GM10248 (cell line): ENCODE measurements at regions not wholly inside any gene's neighbourhood (a gene's known extent, or its start where the extent isn't known, plus 50 kb on each side); places are given as distances from the start of the nearest gene placed in this dataset.

ENCODE experiments used
- CTCF ChIA-PET: fragments of 300-600 bp; sonication (Branson Sonifier 250); formaldehyde crosslinking; extraction: SDS; loops from one replicate; lab custom pipeline; 2021; ENCODE audit warnings: antibody characterized with exemption; lab: Yijun Ruan, JAX
- POLR2A ChIA-PET: fragments of 350-650 bp; sonication (Branson Sonifier 250); formaldehyde crosslinking; extraction: SDS; loops from one replicate; lab custom pipeline; 2020; ENCODE audit warnings: antibody characterized with exemption; lab: Yijun Ruan, JAX
- DNase-seq: peaks from one replicate; pipeline ENCODE4 v3.0.0; 2012; ENCODE audit errors: extremely low spot score
- CTCF ChIP-seq: IDR thresholded peaks from 2 replicates; pipeline ENCODE4 v1.5.1; 2012; ENCODE audit warnings: mild to moderate bottlenecking, low read depth; ENCODE audit errors: extremely low read depth, missing control alignments, control extremely low read depth

- no peak for DNase-seq
- POLR2A ChIA-PET, result no interaction called here
- CTCF ChIA-PET, result interaction anchor here (1.1 to 2.9 kb wide), 4 partner anchors 10 to 181 kb away, joined by 3 to 15 read pairs (median 6); no protein-coding TSS in a partner anchor
- no peak for TF ChIP-seq CTCF
These were observed 61.6 kb upstream of the TMEM33 start for GRCh38 chr4:41873380-41874295.

GRCh38 chr4:41870035-41870434 lies 65.2 kb upstream of the TMEM33 start:
- POLR2A ChIA-PET, result no interaction called here
- CTCF ChIA-PET, result interaction anchor here (2.5 kb wide), 1 partner anchor 15 kb away, joined by 9 read pairs; no protein-coding TSS in a partner anchor
- no peak for DNase-seq
- TF ChIP-seq CTCF, result no peak

GRCh38 chr4:41866799-41867677 lies 68.2 kb upstream of the TMEM33 start:
- CTCF ChIA-PET, result interaction anchor here (0.9 to 1.8 kb wide), 2 partner anchors 119 to 174 kb away, joined by 3 read pairs; no protein-coding TSS in a partner anchor
- POLR2A ChIA-PET, result no interaction called here
- no peak for DNase-seq
- TF ChIP-seq CTCF, result no peak

GRCh38 chr4:41865981-41866798 lies 69.0 kb upstream of the TMEM33 start:
- ChIA-PET CTCF (interaction anchor here (1.8 kb wide), 1 partner anchor 118 kb away, joined by 3 read pairs; no protein-coding TSS in a partner anchor), POLR2A (no interaction called here)
- TF ChIP-seq CTCF, result no peak
- no peak for DNase-seq

GRCh38 chr4:41865306-41865980 lies 69.8 kb upstream of the TMEM33 start:
- ChIA-PET CTCF (interaction anchor here (1.8 kb wide), 1 partner anchor 118 kb away, joined by 3 read pairs; no protein-coding TSS in a partner anchor), POLR2A (no interaction called here)
- no peak for TF ChIP-seq CTCF
- no peak for DNase-seq
